Esophagus squamous epithelium (tissue), 4 donors: ENCODE measurements at regions not wholly inside any gene's neighbourhood (a gene's known extent, or its start where the extent isn't known, plus 50 kb on each side); places are given as distances from the start of the nearest gene placed in this dataset.

Source experiments
- POLR2A ChIP-seq, 4 donors: fragments of 450-650 bp; IDR thresholded peaks; one replicate each; pipeline ENCODE4 v1.6.1; 2017; ENCODE audit warnings: antibody characterized with exemption in 4 of 4, mild to moderate bottlenecking in 4 of 4, moderate library complexity in 3 of 4
- TF ChIP-seq, protein P1 (sequence below), 6 experiments: fragments of 450-650 bp in 4 of 6; fragments of 200-600 bp in 2 of 6; sonication (generic) in 2 of 6; IDR thresholded peaks; one replicate each; pipeline ENCODE4 v1.5.1; 2016 to 2019; ENCODE audit warnings: antibody characterized with exemption in 6 of 6, mild to moderate bottlenecking in 4 of 6, moderate library complexity in 4 of 6

DNA sequence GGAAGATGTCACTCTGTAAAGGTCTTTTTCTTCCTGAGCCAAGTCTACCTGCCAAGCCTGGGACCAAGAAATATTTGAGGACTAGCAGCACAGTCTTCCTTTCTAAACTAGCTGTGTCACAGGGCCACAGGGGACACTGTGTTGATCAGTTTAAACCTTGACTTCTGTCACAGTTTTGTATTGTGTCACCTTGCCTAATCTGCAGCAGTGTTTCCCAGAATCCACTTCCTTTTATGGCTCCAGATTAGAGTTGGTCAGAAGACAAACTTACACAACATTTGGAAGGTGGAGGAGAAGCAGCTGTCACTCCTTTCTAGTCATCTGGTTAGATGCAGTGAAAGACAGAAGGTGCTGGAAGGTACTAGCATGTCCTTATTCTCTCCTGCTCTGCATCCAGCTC lies 143.1 kb upstream of the BCOR start:
- TF ChIP-seq, protein P1, sequence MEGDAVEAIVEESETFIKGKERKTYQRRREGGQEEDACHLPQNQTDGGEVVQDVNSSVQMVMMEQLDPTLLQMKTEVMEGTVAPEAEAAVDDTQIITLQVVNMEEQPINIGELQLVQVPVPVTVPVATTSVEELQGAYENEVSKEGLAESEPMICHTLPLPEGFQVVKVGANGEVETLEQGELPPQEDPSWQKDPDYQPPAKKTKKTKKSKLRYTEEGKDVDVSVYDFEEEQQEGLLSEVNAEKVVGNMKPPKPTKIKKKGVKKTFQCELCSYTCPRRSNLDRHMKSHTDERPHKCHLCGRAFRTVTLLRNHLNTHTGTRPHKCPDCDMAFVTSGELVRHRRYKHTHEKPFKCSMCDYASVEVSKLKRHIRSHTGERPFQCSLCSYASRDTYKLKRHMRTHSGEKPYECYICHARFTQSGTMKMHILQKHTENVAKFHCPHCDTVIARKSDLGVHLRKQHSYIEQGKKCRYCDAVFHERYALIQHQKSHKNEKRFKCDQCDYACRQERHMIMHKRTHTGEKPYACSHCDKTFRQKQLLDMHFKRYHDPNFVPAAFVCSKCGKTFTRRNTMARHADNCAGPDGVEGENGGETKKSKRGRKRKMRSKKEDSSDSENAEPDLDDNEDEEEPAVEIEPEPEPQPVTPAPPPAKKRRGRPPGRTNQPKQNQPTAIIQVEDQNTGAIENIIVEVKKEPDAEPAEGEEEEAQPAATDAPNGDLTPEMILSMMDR (IDR thresholded peaks at IDR 0.05): no peak
- no peak for TF ChIP-seq POLR2A (IDR thresholded peaks at IDR 0.05)
